Activated CD4-positive, alpha-beta memory T cell treated with anti-CD3 and anti-CD28 coated beads for 36 hours (primary cell): ENCODE measurements at regions not wholly inside any gene's neighbourhood (a gene's known extent, or its start where the extent isn't known, plus 50 kb on each side); places are given as distances from the start of the nearest gene placed in this dataset.

ENCODE experiments used
- CTCF ChIA-PET: fragments of 350-600 bp; sonication (Branson Sonifier 250); formaldehyde crosslinking; loops from one replicate; lab custom pipeline; 2021; ENCODE audit warnings: antibody characterized with exemption, inconsistent platforms; lab: Charles Lee
- POLR2A ChIA-PET: fragments of 350-600 bp; sonication (Branson Sonifier 250); formaldehyde crosslinking; loops from one replicate; lab custom pipeline; 2021; ENCODE audit warnings: antibody characterized with exemption; lab: Charles Lee
- DNase-seq: peaks from one replicate; pipeline ENCODE4 v3.0.0-alpha.2; 2020
- H3K27ac Mint-ChIP-seq: one replicate; pipeline ENCODE4 v1.8.0; 2021; ENCODE audit warnings: mixed read lengths
- H3K27me3 Mint-ChIP-seq: one replicate; pipeline ENCODE4 v1.8.0; 2021; ENCODE audit warnings: mixed read lengths
- H3K36me3 Mint-ChIP-seq: one replicate; pipeline ENCODE4 v1.8.0; 2021; ENCODE audit warnings: mixed read lengths
- H3K4me1 Mint-ChIP-seq: one replicate; pipeline ENCODE4 v1.8.0; 2021; ENCODE audit warnings: low read depth, mixed read lengths
- H3K4me3 Mint-ChIP-seq: one replicate; pipeline ENCODE4 v1.8.0; 2021; ENCODE audit warnings: mild to moderate bottlenecking, mixed read lengths
- H3K9me3 Mint-ChIP-seq: one replicate; pipeline ENCODE4 v1.8.0; 2021; ENCODE audit warnings: mixed read lengths
- intact Hi-C: fragments of 100-400 bp; cut with micrococcal nuclease; formaldehyde crosslinking; loops from one replicate; pipeline ENCODE4 v1.15.1; 2023

GRCh38 chr4:126834854-126835253, 797.9 kb upstream of the INTU start:
- Mint-ChIP-seq H3K27ac (no peak overlapping the region), H3K4me3 (no peak overlapping the region), H3K9me3 (peaks cover 39% of the 10 kb centered on the region), H3K27me3 (no peaks in the 10 kb centered on the region), H3K4me1 (no peaks in the 10 kb centered on the region), H3K36me3 (no peaks in the 10 kb centered on the region)
- no peak for DNase-seq
- CTCF ChIA-PET, result no interaction called here
- POLR2A ChIA-PET, result no interaction called here
- intact Hi-C loops, result no loop called here

GRCh38 chr4:126838941-126839679, 793.6 kb upstream of the INTU start:
- POLR2A ChIA-PET, result no interaction called here
- Mint-ChIP-seq H3K36me3 (no peaks in the 10 kb centered on the region), H3K27ac (no peak overlapping the region), H3K27me3 (no peaks in the 10 kb centered on the region), H3K9me3 (peaks cover 24% of the 10 kb centered on the region), H3K4me1 (no peaks in the 10 kb centered on the region), H3K4me3 (no peak overlapping the region)
- no peak for DNase-seq
- CTCF ChIA-PET, result no interaction called here
- intact Hi-C loops, result no loop called here

GRCh38 chr4:126843492-126844067, 789.2 kb upstream of the INTU start:
- Mint-ChIP-seq H3K36me3 (no peaks in the 10 kb centered on the region), H3K9me3 (peaks cover 14% of the 10 kb centered on the region), H3K4me1 (no peaks in the 10 kb centered on the region), H3K27me3 (no peaks in the 10 kb centered on the region), H3K4me3 (no peak overlapping the region), H3K27ac (no peak overlapping the region)
- ChIA-PET CTCF (no interaction called here), POLR2A (no interaction called here)
- intact Hi-C loops, result no loop called here
- DNase-seq, result no peak

DNA sequence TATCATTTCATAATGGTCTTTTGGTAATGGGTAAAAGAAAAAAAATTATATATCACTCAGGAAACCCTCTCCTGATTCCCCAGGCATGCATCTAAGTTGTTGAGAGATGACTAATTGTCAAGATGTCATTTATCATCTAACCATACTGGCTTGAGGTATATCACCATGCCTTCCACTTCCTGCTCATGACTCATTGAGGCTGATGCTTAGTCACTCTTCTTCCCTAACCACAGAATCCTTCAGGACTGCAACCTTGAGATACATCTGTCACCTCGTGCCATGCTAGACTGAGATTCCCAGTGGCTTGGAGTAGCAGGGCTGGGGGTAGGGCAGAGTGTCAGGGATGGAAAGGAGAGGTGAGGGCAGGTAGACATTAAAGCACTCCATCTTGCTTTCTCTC, 782.5 kb upstream of the INTU start:
- Mint-ChIP-seq H3K9me3 (peaks cover 11% of the 10 kb centered on the region), H3K4me3 (no peak overlapping the region), H3K27me3 (no peaks in the 10 kb centered on the region), H3K27ac (no peak overlapping the region), H3K4me1 (no peaks in the 10 kb centered on the region), H3K36me3 (no peaks in the 10 kb centered on the region)
- ChIA-PET POLR2A (no interaction called here), CTCF (no interaction called here)
- no peak for DNase-seq
- intact Hi-C loops, result no loop called here

GRCh38 chr4:126851391-126851790, 781.4 kb upstream of the INTU start:
- Mint-ChIP-seq H3K4me3 (no peak overlapping the region), H3K36me3 (no peaks in the 10 kb centered on the region), H3K27me3 (no peaks in the 10 kb centered on the region), H3K4me1 (no peaks in the 10 kb centered on the region), H3K9me3 (peaks cover 8% of the 10 kb centered on the region), H3K27ac (no peak overlapping the region)
- intact Hi-C loops, result no loop called here
- no peak for DNase-seq
- ChIA-PET CTCF (no interaction called here), POLR2A (no interaction called here)

DNA sequence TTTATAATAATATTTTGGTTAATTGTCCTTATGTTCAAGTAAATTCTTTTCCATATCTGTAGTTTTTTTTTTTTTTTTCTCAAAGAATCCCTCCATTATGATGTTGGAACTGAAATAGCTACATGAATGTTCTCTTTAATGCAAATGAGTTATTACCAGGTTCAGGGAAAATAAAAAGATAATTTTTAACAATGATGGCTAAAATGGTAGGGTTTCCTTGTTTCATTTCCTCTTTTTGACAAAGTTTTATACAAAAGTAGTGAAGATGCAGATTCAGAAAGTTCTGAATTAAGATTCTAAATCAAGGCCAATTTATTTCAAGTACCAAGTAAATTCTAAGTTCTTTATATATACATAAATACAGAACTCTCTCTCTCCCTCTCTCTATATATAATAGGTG, 779.0 kb upstream of the INTU start:
- no peaks in the 10 kb centered on the region for H3K36me3 Mint-ChIP-seq

DNA sequence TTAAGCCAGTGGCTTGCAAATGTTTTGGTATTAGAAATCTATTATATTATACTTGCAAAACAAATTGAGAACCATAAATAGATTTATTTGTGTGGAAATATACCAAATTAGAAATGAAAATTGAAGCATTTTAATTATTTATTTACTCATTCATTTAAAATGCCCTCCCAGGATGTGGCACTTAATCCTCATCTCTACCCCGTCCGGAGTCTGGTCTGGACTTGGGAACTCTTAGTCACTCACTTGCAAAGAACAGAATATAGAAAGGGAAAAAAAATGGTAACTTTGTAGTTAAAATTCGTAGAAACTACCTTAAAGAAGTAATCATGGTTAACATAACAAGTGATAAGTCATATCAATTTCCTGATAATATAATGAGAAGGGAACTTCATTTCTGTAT, 775.9 kb upstream of the INTU start:
- H3K9me3 Mint-ChIP-seq, result peaks cover 6% of the 10 kb centered on the region
- intact Hi-C loops, result no loop called here
- no peaks in the 10 kb centered on the region for H3K4me1 Mint-ChIP-seq
- DNase-seq, result no peak
- no peaks in the 10 kb centered on the region for H3K27me3 Mint-ChIP-seq
- ChIA-PET POLR2A (no interaction called here), CTCF (interaction anchor here (0.6 kb wide), 1 partner anchor 47 kb away, joined by 3 read pairs; no protein-coding TSS in a partner anchor)
- no peak overlapping the region for H3K27ac Mint-ChIP-seq
- no peak overlapping the region for H3K4me3 Mint-ChIP-seq
- H3K36me3 Mint-ChIP-seq, result no peaks in the 10 kb centered on the region

More for the DNA sequence above, 779.0 kb upstream of the INTU start:
- Mint-ChIP-seq H3K4me3 (no peak overlapping the region), H3K27ac (no peak overlapping the region), H3K27me3 (no peaks in the 10 kb centered on the region), H3K9me3 (peaks cover 9% of the 10 kb centered on the region), H3K4me1 (no peaks in the 10 kb centered on the region)
- intact Hi-C loops, result no loop called here
- POLR2A ChIA-PET, result no interaction called here
- DNase-seq, result no peak
- CTCF ChIA-PET, result no interaction called here

GRCh38 chr4:126859314-126859713, 773.4 kb upstream of the INTU start:
- Mint-ChIP-seq H3K36me3 (no peaks in the 10 kb centered on the region), H3K27me3 (no peaks in the 10 kb centered on the region), H3K9me3 (peaks cover 8% of the 10 kb centered on the region), H3K27ac (no peak overlapping the region), H3K4me1 (no peaks in the 10 kb centered on the region), H3K4me3 (no peak overlapping the region)
- no peak for DNase-seq
- ChIA-PET CTCF (no interaction called here), POLR2A (no interaction called here)
- intact Hi-C loops, result no loop called here

- H3K4me3 Mint-ChIP-seq, result no peak overlapping the region
- no peaks in the 10 kb centered on the region for H3K4me1 Mint-ChIP-seq
- peaks cover 9% of the 10 kb centered on the region for H3K9me3 Mint-ChIP-seq
- POLR2A ChIA-PET, result no interaction called here
- no peaks in the 10 kb centered on the region for H3K27me3 Mint-ChIP-seq
- CTCF ChIA-PET, result no interaction called here
- intact Hi-C loops, result no loop called here
- DNase-seq, result no peak
- no peaks in the 10 kb centered on the region for H3K36me3 Mint-ChIP-seq
- no peak overlapping the region for H3K27ac Mint-ChIP-seq
These were observed 772.9 kb upstream of the INTU start for GRCh38 chr4:126859872-126860271.

- no peak for DNase-seq
- POLR2A ChIA-PET, result no interaction called here
- no peak overlapping the region for H3K4me3 Mint-ChIP-seq
- H3K4me1 Mint-ChIP-seq, result no peaks in the 10 kb centered on the region
- CTCF ChIA-PET, result no interaction called here
- peaks cover 11% of the 10 kb centered on the region for H3K9me3 Mint-ChIP-seq
- intact Hi-C loops, result no loop called here
- no peaks in the 10 kb centered on the region for H3K36me3 Mint-ChIP-seq
- no peak overlapping the region for H3K27ac Mint-ChIP-seq
- no peaks in the 10 kb centered on the region for H3K27me3 Mint-ChIP-seq
These were observed 772.4 kb upstream of the INTU start for GRCh38 chr4:126860308-126860707.

DNA sequence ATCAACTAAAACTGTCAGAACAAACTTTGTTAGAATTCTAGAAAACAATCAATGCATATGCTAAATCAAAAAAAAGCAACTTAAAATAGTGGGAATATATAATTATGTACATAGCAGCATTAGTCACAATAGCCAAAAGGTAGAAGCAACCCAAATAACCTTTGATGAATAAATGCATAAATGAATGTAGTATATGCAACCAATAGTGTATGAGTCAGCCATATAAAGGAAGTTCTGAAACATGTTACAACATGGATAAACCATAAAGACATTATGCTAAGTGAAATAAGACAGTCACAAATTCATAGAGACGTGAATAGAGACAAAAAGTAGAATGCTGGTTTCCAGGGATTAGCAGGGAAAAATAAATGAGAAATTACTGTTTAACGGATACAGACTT, 762.8 kb upstream of the INTU start:
- Mint-ChIP-seq H3K36me3 (no peaks in the 10 kb centered on the region), H3K27ac (no peak overlapping the region), H3K9me3 (peaks cover 36% of the 10 kb centered on the region), H3K4me3 (no peak overlapping the region), H3K27me3 (no peaks in the 10 kb centered on the region), H3K4me1 (no peaks in the 10 kb centered on the region)
- ChIA-PET POLR2A (no interaction called here), CTCF (no interaction called here)
- no peak for DNase-seq
- intact Hi-C loops, result no loop called here

DNA sequence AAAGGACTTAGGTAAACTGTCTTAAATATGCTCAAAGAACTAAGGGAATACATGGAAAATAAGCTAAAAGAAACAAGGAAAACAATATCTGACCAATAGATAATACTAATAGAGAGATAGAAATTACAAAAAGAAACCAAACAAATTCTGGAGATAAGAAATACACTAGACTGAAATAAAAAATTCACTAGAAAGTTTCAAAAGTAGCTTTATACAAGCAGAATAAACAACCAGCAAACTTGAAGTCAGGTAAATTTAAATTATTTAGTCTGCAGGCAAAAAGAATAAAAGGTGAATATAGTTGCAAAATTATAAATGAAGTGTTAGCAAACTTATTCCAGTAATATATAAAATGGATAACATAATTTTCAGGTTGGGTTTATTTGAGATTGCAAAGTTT, 760.9 kb upstream of the INTU start:
- H3K9me3 Mint-ChIP-seq, result peaks cover 33% of the 10 kb centered on the region
- no peak overlapping the region for H3K4me3 Mint-ChIP-seq
- no peak for DNase-seq
- no peaks in the 10 kb centered on the region for H3K4me1 Mint-ChIP-seq
- H3K27ac Mint-ChIP-seq, result no peak overlapping the region
- ChIA-PET POLR2A (no interaction called here), CTCF (interaction anchor here (0.7 kb wide), 1 partner anchor 570 kb away, joined by 3 read pairs; no protein-coding TSS in a partner anchor)
- H3K27me3 Mint-ChIP-seq, result no peaks in the 10 kb centered on the region
- intact Hi-C loops, result no loop called here
- H3K36me3 Mint-ChIP-seq, result no peaks in the 10 kb centered on the region

DNA sequence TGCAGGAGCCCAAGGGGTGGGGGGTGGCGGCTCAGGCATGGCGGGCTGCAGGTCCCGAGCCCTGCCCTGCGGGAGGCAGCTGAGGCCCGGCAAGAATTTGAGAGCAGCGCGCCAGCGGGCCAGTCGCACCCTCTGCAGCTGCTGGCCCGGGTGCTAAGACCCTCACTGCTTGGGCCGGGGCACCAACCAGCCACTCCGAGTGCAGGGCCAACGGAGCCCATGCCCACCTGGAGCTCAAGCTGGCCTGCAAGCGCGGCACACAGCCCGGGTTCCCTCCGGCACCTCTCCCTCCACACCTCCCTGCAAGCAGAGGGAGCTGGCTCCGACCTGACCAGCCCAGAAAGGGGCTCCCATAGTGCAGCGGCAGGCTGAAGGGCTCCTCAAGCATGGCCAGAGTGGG, 758.2 kb upstream of the INTU start:
- H3K27me3 Mint-ChIP-seq, result no peaks in the 10 kb centered on the region
- H3K4me3 Mint-ChIP-seq, result no peak overlapping the region
- no peak for DNase-seq
- intact Hi-C loops, result no loop called here
- ChIA-PET POLR2A (no interaction called here), CTCF (no interaction called here)
- no peaks in the 10 kb centered on the region for H3K36me3 Mint-ChIP-seq
- H3K9me3 Mint-ChIP-seq, result peaks cover 27% of the 10 kb centered on the region
- H3K4me1 Mint-ChIP-seq, result no peaks in the 10 kb centered on the region
- no peak overlapping the region for H3K27ac Mint-ChIP-seq
